Amniotic stem cell (primary cell): ENCODE measurements at regions not wholly inside any gene's neighbourhood (a gene's known extent, or its start where the extent isn't known, plus 50 kb on each side); places are given as distances from the start of the nearest gene placed in this dataset.
"Not testable (repeated sequence)": the region's sequence is repeated elsewhere in the genome, so short reads cannot be mapped to it uniquely, and the experiment has no call there.

Experiments
- DNase-seq: peaks from one replicate; lab custom pipeline; 2025; lab: John Stamatoyannopoulos, UW

DNA sequence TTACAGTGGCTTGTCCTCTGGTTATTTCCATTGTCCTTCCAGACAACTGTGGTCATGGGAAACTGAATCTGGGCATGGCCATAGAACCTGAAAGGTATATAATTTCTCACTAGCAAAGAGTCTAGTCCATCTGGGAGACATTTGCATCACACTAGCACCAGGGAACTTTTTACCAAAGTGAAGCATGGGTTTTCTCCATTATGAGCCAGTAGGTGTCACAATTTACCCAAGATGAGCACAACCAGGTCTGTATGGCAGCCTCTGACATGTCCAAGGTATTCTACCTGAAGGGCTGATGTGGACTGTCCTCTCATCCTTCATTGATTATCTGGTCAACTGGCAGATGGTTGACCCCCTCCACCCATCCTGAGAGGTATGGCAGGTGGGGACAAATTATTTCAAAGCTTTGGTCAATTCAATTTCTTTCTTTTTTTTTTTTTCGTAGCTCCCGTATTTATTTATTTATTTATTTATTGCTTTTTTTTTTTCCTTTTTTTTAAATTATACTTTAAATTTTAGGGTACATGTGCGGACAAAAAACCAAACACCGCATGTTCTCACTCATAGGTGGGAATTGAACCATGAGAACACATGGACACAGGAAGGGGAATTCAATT is 425.9 kb downstream of the TMEM135 start:
- DNase-seq, result no peak

DNA sequence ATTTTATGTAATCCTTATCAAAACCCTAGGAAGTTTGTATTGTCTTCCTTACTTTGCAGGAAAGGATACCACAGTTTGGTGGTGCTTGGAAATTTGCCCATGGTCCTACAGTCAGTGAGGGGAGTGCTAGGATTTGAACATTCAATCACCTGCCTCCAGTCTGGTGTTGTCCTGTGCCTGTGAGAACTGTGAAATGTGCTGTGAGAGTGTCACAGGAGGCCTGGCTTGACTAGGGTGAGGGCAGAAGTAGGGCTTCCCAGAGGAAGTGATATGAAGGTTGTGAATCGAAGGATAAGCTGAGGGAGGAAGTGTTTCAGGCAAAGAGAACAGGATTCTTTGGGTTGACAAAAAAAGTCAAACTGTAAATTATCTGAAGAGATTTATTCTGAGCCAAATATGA is 424.4 kb downstream of the TMEM135 start:
- no peak for DNase-seq

DNA sequence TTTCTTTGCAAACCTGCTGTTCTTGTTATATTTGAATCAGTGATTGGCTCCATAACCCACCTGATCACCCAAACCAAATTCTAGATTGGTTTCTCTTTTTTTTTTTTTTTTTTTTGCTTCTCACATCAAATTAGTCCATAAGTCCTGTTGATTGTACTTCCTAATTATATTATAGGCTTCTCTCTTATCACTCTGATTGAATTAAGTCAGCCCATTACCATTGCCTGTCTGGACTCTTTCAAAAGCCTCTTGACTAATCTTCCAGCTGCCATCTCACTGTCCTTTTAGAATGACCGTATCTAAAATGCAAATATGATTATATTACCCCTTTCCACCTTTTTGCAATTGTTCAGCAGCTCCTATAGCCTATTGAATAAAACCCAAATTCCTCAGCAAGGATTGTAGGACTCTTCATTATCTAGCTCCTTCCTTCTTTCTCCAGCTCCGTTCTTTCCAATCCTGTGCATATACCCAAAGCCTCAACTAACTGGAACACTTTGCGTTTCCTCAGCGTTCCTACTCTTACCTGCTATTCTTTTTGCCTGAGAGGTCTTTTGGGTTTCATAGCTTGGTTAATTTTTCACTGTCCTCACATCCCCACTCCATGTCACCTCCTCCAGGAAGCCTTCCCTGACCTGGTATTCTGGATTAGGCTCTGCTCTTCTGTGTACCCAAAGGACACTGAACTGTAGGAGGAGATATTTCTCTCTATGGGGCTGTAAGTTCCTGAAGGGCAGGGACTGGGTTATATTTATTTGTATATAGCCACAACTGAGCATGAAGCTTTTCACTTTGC is 423.3 kb downstream of the TMEM135 start:
- DNase-seq, result no peak

DNA sequence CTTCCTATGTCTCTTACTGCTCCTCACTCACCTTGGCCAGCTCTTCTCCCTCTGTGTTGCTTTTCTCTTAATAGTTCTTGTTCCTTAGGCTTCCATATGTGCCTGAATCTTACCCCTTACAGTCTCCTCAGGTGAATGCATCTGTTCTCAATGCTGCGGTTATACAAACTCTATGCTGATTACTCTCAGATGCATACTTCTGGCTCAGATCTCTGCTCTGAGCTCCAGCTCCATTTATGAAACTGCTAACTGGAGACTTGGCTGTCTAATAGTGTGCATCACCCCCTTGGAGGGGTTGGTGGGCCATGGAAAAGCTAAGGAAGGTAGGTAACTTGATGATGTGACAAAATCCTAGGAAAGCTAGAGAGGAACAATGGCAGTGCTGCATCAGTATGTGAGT is 422.5 kb downstream of the TMEM135 start:
- no peak for DNase-seq

DNA sequence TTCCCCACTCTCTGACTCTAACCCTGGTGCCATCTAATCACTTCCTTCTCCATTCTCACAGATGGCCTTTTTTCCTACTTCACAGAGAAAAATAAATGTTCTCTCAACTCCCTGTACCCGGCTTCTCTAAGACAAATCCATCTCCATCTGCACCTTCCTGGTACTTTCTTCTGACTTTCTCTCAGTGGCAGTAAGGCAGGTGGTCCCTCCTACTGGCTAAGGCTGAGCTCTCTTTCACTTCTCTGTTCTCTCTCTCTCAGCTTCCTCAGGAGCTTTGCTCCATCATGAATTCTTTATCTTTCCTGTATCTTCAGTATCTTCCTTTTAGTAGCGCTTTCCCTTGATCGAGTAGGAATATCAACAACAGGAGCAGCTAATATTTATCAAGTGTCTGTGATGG is 421.6 kb downstream of the TMEM135 start:
- no peak for DNase-seq

DNA sequence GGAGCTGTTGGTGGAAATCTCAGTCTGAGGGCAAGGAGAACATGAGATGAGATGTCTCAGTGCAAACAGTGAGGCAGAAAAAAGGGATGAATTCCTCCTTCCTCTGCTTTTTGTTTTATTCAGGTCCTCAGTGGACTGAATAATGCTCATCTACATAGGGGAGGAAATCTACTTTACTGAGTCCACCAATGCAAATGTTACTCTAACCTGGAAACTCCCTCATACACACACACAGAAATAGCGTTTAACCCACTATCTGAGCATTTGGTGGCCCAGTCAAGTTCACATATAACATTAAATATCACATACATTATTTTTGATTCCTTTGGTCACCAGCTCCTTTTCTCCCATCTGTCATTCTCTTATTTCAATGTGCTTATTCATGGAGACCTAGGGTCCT is 418.8 kb downstream of the TMEM135 start:
- no peak for DNase-seq

DNA sequence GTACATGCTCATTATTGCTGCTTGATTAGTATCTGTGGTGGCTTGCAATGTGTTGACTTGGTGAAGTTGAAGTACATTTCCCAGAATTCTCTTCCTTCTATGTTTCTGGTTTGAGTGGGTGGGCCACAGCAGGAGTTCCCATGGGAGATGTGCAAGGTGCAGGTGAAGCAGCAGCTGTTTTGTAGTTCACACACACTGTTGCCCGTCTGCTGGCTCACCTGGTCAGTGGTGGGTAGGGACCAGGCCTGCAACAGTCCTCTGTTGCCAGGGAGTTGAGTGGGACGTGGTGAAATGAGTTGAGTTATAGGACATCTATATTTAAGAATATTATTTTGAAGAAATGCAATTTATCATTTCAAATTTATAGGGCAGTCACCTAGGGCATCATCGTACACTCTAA is 417.4 kb downstream of the TMEM135 start:
- no peak for DNase-seq

DNA sequence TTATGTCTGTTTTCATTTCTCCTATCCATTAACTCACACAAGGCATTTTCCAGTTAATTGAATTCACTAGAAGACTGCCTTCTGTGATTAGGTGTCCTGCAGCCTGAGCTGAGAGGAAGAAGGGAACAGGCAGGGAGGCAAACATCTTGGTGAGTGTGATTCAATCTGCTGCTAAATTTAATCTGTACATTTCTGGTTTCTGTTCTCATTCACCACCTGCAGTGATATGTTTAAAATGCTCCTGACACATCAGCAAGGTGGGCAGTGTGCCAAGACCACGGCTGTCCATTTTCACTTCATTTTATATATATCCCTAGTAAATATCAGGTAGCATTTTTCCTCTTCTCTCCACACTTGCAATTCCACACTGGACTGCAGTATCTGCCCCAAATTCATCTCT is 416.5 kb downstream of the TMEM135 start:
- no peak for DNase-seq

DNA sequence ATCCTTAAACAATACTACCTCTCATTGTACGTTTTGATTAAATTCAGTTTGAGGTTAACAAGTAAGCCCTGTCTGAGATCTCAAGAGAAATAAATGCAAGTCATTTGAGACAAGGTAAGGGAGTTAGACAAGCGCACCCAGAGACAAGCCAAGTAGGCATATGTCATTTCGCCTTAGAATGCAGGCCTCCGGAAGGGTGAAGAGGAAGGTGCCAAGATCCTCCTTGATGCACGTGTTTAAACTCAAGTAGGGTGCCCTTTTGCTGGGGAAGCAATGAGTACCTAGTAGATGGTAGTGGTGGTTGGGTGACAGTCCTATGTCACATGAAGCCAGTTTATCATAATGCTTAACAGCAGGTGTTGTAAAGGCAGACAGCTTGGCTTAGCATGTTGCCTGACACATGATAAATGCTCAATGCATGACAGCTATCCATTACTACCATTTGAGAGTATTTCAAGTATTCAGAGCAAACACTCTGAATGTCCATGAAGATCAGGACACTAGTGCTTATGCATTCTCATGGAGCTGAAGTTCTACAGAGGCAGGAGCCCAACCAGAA is 415.9 kb downstream of the TMEM135 start:
- no peak for DNase-seq

DNA sequence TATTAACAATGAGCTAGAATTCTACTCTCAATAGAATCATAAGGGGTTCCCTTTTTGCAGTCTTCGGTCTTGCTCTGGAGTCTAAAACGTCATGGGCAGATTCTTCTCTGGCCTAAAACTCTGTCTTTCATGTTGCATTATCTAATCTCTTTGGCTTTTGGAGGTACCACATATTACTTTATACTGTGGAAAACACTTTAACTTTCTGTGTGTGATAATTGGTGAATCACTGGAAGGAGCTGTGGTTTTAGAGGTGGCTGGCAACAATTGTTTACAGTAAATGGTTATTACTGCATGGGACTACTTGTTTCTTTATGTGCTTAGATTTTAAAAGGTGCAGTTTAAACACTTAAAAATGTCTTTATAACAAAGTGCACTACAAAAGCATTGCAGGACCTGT is 414.3 kb downstream of the TMEM135 start:
- DNase-seq, result not testable (repeated sequence)

DNA sequence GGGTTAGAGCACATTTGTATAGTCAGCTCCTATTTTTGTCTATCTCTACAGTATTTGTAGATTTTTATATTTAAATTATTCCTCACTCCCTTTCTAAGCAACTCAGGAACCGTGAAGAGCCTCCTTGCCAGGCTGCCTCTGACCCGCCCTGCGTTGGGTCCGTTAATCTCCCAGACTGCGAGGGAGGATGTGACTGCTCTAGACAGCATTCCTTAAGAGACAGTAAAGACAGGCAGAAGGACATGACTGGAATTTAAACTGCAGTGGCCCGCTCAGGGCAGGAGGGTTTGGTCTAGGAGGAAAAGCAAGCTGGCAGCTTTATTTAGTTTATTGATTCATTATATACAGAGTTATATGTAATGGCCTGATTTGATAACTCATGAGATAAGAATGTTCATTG is 413.7 kb downstream of the TMEM135 start:
- DNase-seq, result no peak

DNA sequence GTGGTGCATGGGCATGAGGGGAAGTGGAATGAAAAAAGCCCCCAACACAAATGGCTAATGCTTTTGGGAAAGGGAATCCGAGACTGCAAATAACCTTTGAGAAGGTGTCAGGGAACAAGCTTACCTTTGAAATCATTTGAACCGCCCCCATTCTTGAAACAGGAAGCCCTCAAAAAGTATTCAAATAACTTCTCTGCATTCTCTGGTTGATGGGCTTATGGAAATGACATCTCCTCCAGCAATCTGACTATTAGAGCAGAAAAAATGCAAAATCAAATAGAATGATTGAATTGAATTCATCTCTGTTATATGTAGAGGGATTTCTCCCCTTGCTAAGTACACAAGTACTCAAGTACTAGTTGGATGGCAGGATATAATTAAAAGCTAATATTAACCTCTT is 409.9 kb downstream of the TMEM135 start:
- no peak for DNase-seq

DNA sequence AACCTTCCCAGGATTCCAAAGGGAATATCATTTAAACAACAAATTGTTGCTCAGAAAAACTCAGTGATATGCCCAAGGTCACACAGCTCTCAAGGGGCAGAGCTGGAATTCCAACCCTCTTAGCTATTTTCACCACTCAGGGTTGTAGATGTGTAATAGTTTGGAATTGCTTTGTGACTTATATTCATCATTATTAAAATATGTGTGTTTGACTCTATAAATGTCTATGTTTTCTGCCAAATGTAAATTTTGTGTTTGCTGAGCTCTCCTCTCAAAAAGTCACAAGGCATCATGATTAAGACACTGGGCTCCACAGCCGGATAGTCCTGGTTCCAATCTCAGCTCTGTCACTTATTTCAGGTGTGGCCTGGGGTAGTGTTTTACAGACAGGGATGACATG is 407.3 kb downstream of the TMEM135 start:
- no peak for DNase-seq

DNA sequence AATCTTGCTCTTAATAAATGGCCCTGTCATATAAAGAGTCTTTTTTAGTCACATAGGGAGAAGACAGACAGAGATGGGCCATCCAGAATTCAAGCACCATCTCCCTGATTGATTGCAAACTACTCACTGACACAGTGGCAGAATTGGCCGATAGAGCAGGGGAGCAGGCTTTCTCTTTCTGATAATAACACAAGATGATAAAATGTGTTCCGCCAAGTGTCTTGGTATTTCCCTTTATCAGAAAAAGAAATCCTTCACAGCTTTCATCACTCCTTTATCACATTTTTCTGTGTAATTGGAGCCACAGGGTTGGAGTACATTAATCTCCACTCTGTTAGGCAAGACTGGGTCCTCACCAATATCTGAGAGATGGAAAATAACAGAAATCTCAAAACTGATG is 406.0 kb downstream of the TMEM135 start:
- no peak for DNase-seq

DNA sequence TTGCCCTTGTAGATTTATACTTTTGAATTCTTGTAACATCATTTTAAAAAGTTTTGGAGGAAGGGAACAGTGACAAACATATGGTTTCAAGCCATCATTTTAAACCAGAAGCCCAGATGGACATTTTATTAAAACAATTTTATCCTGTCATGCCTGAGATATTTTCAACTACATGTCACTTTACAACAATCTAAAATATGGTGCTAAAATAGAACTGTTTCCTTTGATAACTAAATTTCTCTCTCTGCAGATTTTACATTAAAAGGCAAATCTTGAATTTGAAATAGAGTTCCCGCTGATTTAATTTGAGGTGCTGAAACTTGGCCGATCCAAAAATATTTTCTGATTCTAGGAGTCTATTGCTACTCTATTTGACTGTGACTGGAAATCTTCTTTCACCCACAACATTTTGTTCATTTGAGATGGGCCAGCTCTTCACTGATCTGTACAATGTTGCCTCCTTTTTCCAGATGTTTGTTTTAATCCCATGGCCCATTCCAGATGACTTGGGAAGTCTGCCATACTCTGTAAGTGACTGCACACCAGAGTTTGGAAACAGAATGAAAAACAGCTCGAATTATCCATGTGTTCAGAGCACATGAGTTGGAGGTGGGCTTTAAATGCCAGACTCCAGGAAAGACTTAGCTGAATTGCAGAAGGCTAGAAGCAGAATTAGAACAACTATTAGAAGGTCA is 402.5 kb downstream of the TMEM135 start:
- no peak for DNase-seq

DNA sequence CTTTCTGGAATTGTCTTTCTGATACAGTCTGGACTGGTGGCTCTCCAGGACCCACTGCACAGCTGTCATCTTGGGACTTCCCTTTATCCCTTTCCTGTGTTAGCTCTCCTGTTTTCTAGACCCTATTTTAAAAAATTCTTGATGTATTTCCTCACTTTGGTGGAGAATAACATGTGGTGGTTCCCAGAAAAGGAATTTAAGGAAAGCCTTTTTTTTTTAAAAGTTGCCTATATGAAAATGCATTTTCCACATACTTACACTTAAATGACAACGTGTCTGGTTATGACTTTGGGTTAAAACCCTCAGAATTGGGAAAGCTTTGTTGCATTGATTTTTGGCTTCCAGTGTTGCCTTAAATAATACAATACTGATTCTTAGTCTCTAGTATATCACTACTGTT is 400.7 kb downstream of the TMEM135 start:
- DNase-seq, result no peak

DNA sequence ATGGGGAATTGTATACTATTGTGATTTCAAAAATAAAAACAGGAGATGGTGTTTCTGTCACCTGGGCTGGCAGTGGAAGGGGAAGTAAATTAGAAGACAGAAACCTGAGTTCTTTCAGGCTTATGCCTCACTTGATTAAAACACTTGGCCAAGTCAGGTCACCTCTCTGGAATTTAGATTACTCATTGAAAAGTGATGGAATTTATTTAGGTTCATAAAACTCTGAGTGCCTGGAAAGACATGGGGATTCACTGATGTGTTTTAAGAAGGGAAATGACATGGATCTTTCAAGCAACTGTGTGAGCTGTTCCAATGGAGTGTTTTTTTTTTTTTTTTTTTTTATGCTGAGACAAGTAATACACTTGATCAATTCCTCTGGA is 400.1 kb downstream of the TMEM135 start:
- DNase-seq, result no peak

DNA sequence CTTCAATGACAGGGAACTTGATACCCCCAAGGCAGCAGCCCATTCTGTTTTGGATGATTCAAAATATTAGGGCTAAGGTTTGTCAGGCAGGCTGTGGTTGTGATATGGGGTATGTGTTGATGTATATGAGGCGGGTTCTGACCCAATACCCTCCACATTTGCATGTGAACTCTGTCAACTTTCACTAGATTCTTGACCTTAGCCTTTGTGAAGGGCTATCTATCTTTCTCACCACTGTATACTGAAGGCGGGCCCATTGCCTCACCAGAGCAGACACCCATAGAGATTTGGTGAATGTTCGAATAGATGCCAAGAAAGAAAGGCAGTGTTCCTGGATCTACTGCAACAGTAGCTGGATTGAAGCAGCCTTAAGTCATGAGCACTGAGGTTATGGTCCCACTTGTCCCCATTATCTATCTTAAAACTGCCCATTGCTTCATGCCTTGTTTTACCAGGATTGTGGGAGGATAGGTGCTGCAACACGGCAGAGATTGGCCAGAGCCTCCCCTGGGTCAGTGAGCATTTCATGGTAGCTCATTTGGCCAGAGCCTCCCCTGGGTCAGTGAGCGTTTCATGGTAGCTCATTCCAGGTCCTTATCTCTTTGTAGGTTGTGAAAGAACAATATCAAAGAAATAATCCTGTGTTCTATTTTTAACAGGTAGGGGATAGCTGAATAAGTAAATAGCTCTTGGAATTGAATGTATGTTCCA is 399.6 kb downstream of the TMEM135 start:
- no peak for DNase-seq

DNA sequence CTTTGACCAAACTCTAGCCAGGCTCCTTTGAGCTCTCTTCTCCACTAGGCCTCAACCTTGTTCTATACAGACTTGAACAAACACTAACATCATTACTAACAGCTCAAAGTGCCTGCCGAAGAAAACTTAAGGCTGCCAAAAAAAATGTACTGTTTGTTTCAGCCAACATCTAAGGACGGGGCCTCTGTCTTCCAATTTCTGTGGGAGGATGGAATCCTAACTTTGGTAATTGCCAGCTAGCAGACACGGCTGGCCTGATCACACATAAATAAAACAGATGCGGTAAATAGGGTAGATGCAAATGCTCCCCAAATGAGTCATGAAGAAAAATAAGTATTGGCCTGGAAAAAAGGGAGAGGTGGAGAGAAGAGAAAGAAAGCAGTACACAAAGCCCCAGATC is 394.3 kb downstream of the TMEM135 start:
- DNase-seq, result no peak

DNA sequence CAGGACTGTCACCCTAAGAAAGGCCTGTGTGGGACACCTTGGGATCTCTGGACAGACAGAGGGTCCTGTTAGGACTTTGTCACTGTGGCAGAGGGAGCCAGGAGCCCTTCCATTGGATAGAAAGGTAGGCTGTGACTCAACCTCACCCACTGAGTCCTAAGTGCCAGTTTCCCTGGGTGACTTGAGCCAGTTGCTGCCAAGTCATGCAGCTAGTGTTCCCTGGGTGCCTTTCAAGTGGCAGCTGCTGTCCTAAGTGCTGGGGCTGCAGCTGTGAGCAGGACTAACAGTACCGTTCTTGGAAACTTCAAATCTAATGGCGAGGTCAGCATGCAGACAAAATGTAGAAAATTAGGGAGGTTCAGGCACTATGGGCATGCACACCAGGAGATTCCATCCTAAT is 393.7 kb downstream of the TMEM135 start:
- no peak for DNase-seq

DNA sequence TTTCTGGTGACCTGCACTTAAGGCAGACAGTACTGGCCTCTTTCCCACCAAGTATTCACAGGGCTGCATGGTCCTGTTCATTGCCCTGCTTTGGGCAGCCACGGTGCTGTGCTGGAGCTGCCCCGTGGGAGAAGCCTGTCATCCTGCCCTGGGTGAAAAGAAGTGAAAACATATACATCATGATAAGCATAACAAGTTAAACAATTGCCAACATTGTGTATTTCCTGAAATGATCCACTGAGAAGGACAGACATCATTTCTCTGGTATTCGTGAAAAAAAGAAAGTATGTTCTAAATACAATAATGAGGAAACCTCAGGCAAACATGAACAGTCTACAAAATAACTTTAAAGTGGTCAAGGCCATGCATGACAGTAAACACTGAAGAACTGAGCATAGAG is 393.1 kb downstream of the TMEM135 start:
- DNase-seq, result no peak

DNA sequence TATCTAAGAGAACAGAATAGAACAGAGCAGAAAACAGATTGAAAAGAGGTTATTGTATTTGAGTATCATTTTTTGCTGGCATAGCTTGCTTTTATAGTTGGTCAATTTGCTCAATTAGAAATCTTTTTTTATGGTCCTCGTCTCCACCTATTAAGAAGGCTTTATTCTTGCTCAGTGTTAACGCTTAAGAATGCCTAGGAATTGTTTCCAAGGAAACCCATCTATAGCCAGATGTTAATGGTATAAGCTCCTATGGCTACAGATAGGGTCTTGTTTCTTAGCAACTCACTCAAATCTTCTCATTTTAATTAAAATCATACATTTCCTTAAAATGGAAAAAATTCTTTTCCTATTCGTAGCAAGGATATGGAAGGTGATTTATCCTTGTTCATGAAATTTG is 392.3 kb downstream of the TMEM135 start:
- no peak for DNase-seq
